SK-N-SH (cell line): ENCODE measurements at regions not wholly inside any gene's neighbourhood (a gene's known extent, or its start where the extent isn't known, plus 50 kb on each side); places are given as distances from the start of the nearest gene placed in this dataset.

Source experiments
- CTCF ChIA-PET: fragments of 300-600, 350-600 bp; formaldehyde crosslinking; extraction: SDS; loops from one replicate; lab custom pipeline; 2021; lab: Yijun Ruan, JAX
- POLR2A ChIA-PET: fragments of 350-600 bp; sonication (Branson Sonifier 250); formaldehyde crosslinking; extraction: SDS; loops from one replicate; lab custom pipeline; 2020; ENCODE audit warnings: antibody characterized with exemption, inconsistent platforms; lab: Yijun Ruan, JAX
- DNase-seq: peaks from one replicate; pipeline ENCODE4 v3.0.0; 2012
- H2AFZ ChIP-seq: fragments of 200-600 bp; sonication (generic); 2 replicates; pipeline ENCODE4 v1.8.1; 2016; ENCODE audit warnings: antibody characterized with exemption, mild to moderate bottlenecking, low read depth
- H3F3A ChIP-seq: fragments of 200-600 bp; sonication (generic); replicated peaks from 2 replicates; pipeline ENCODE3; 2016; ENCODE audit warnings: antibody characterized with exemption, mild to moderate bottlenecking; ENCODE audit not compliant: insufficient read depth
- H3K27ac ChIP-seq, 2 experiments: fragments of 200-500 bp in 1 of 2; fragments of 200-600 bp in 1 of 2; sonication (Bioruptor generic) in 1 of 2; sonication (generic), shearing (Covaris generic) in 1 of 2; 2 replicates each; pipeline versions ENCODE4 v1.5.1 to v1.6.1; 2014 to 2016; ENCODE audit warnings: low read depth in 2 of 2, inconsistent platforms in 1 of 2, low read length in 1 of 2, mild to moderate bottlenecking in 1 of 2, mixed read lengths in 1 of 2
- H3K27me3 ChIP-seq: fragments of 200-600 bp; sonication (generic), shearing (Covaris generic); 2 replicates; pipeline ENCODE4 v1.6.1; 2016; ENCODE audit warnings: mixed run types; ENCODE audit not compliant: insufficient read depth
- H3K36me3 ChIP-seq, 2 experiments: fragments of 200-500 bp in 1 of 2; fragments of 200-600 bp in 1 of 2; sonication (Bioruptor generic) in 1 of 2; sonication (generic) in 1 of 2; replicated peaks in 1 of 2; 2 replicates each; pipeline versions ENCODE3 to v1.5.1; 2014 to 2016; ENCODE audit warnings: low read length in 1 of 2, mild to moderate bottlenecking in 1 of 2; ENCODE audit not compliant: insufficient read depth in 2 of 2, control insufficient read depth in 1 of 2
- H3K4me1 ChIP-seq, 2 experiments: fragments of 200-500 bp in 1 of 2; fragments of 200-600 bp in 1 of 2; sonication (Bioruptor generic) in 1 of 2; sonication (generic), shearing (Covaris generic) in 1 of 2; 2 replicates each; pipeline versions ENCODE4 v1.5.1 to v1.6.1; 2014 to 2016; ENCODE audit warnings: low read depth in 1 of 2, low read length in 1 of 2, mixed run types in 1 of 2; ENCODE audit not compliant: insufficient read depth in 2 of 2, control insufficient read depth in 1 of 2
- H3K4me2 ChIP-seq: fragments of 200-600 bp; sonication (generic), shearing (Covaris generic); 2 replicates; pipeline ENCODE4 v1.6.1; 2017; ENCODE audit warnings: mixed run types
- H3K4me3 ChIP-seq, 2 experiments: fragments of 200-500 bp in 1 of 2; fragments of 200-600 bp in 1 of 2; sonication (Bioruptor generic) in 1 of 2; sonication (generic), shearing (Covaris generic) in 1 of 2; 2 replicates each; pipeline versions ENCODE4 v1.5.1 to v1.8.1; 2014 to 2016; ENCODE audit warnings: low read depth in 2 of 2, inconsistent platforms in 1 of 2, low read length in 1 of 2, mild to moderate bottlenecking in 1 of 2, mixed read lengths in 1 of 2, moderate library complexity in 1 of 2
- H3K79me2 ChIP-seq: fragments of 200-600 bp; sonication (generic); 2 replicates; pipeline ENCODE4 v1.8.1; 2017; ENCODE audit warnings: mild to moderate bottlenecking; ENCODE audit not compliant: insufficient read depth
- H3K9ac ChIP-seq: fragments of 200-600 bp; sonication (generic); 2 replicates; pipeline ENCODE4 v1.6.1; 2017; ENCODE audit warnings: mixed run types
- H3K9me2 ChIP-seq: fragments of 200-600 bp; sonication (generic); 2 replicates; pipeline ENCODE4 v1.6.1; 2017; ENCODE audit warnings: mixed run types
- H3K9me3 ChIP-seq: fragments of 200-600 bp; sonication (generic); 2 replicates; pipeline ENCODE4 v1.6.1; 2017; ENCODE audit warnings: mixed run types, mild to moderate bottlenecking, moderate library complexity
- H4K20me1 ChIP-seq: fragments of 200-600 bp; sonication (generic); 2 replicates; pipeline ENCODE4 v1.6.1; 2017; ENCODE audit warnings: mild to moderate bottlenecking, mixed run types; ENCODE audit not compliant: insufficient read depth
- CHD2 ChIP-seq: fragments of 150-350 bp; IDR thresholded peaks from 2 replicates; pipeline ENCODE4 v1.6.1; 2018; ENCODE audit warnings: low read length; ENCODE audit not compliant: partially characterized antibody
- ELF1 ChIP-seq: IDR thresholded peaks from 2 replicates; pipeline ENCODE4 v1.4.0; 2012
- FOXM1 ChIP-seq: IDR thresholded peaks from 2 replicates; pipeline ENCODE4 v1.4.0; 2012; ENCODE audit warnings: low read depth, mild to moderate bottlenecking
- GABPA ChIP-seq: IDR thresholded peaks from 2 replicates; pipeline ENCODE4 v1.4.0; 2012; ENCODE audit warnings: low read depth, mild to moderate bottlenecking
- GATA2 ChIP-seq: sonication (generic); formaldehyde crosslinking; IDR thresholded peaks from 2 replicates; pipeline ENCODE4 v1.5.0; 2020; ENCODE audit warnings: mild to moderate bottlenecking, missing genetic modification reagents
- MEF2A ChIP-seq: IDR thresholded peaks from 2 replicates; pipeline ENCODE4 v1.4.0; 2012; ENCODE audit warnings: low read depth, borderline replicate concordance
- MXI1 ChIP-seq: IDR thresholded peaks from 2 replicates; pipeline ENCODE4 v1.6.1; 2012; ENCODE audit warnings: mild to moderate bottlenecking, low read depth, low read length, improper control_type of control experiment
- NFIC ChIP-seq: IDR thresholded peaks from 2 replicates; pipeline ENCODE4 v1.4.0; 2012; ENCODE audit warnings: borderline replicate concordance
- PBX3 ChIP-seq: IDR thresholded peaks from 2 replicates; pipeline ENCODE4; 2012
- POLR2AphosphoS5 ChIP-seq: IDR thresholded peaks from 2 replicates; pipeline ENCODE4 v1.6.1; 2012; ENCODE audit warnings: low read depth, low read length
- RCOR1 ChIP-seq: fragments of 150-350 bp; IDR thresholded peaks from 2 replicates; pipeline ENCODE4 v1.6.1; 2017; ENCODE audit warnings: antibody characterized with exemption, low read length
- RXRA ChIP-seq: IDR thresholded peaks from 2 replicates; pipeline ENCODE4 v1.4.0; 2012; ENCODE audit warnings: low read depth, mild to moderate bottlenecking, borderline replicate concordance
- SMC3 ChIP-seq: IDR thresholded peaks from 2 replicates; pipeline ENCODE4 v1.6.1; 2012; ENCODE audit warnings: low read depth, low read length, improper control_type of control experiment
- TAF1 ChIP-seq: IDR thresholded peaks from 2 replicates; pipeline ENCODE4 v1.6.1; 2012; ENCODE audit warnings: low read depth, mild to moderate bottlenecking, low read length, moderate library complexity, borderline replicate concordance
- TCF12 ChIP-seq: IDR thresholded peaks from 2 replicates; pipeline ENCODE4 v1.4.0; 2012
- YY1 ChIP-seq: IDR thresholded peaks from 2 replicates; pipeline ENCODE4 v1.4.0; 2012; ENCODE audit warnings: low read depth, mild to moderate bottlenecking
- ZBTB33 ChIP-seq: IDR thresholded peaks from 2 replicates; pipeline ENCODE4 v1.4.0; 2012; ENCODE audit warnings: low read depth, borderline replicate concordance
- WGBS: methylation state at CpG from one replicate; pipeline ENCODE4 v1.1.6; 2017; ENCODE audit warnings: low lambda C conversion rate; 5-methylcytosine and 5-hydroxymethylcytosine counted together

- Histone ChIP-seq H3K9me3 (no peaks in the 10 kb centered on the region), H3K4me2 (no peak overlapping the region), H3K27me3 (no peaks in the 10 kb centered on the region), H2AFZ (no peak overlapping the region), H4K20me1 (no peaks in the 10 kb centered on the region), H3K9ac (no peak overlapping the region)
- TF ChIP-seq CHD2 (no peak), POLR2AphosphoS5 (no peak), ZBTB33 (no peak), GABPA (no peak)
- TF ChIP-seq, all 33 proteins: peak for 0
- WGBS, result 93% methylated on average over 1 of the region's 1 CpG
- CTCF ChIA-PET, result interaction anchor here (1.5 kb wide), 1 partner anchor 11 kb away, joined by 3 read pairs; no protein-coding TSS in a partner anchor
- POLR2A ChIA-PET, result no interaction called here
- no peak for DNase-seq
- Histone ChIP-seq H3F3A (no peaks in the 10 kb centered on the region), H3K9me2 (no peaks in the 10 kb centered on the region), H3K4me1 (no peaks in the 10 kb centered on the region), H3K27ac (no peak overlapping the region), H3K4me3 (no peak overlapping the region), H3K36me3 (no peaks in the 10 kb centered on the region), H3K79me2 (no peaks in the 10 kb centered on the region)
Observed at GRCh38 chr12:105980085-105980484, 158.7 kb downstream of the NUAK1 start.

GRCh38 chr12:105980533-105980932, 158.2 kb downstream of the NUAK1 start:
- no peaks in the 10 kb centered on the region for H3K9me2 ChIP-seq
- no peaks in the 10 kb centered on the region for H3K79me2 ChIP-seq
- no peak overlapping the region for H3K4me2 ChIP-seq
- no peaks in the 10 kb centered on the region for H3F3A ChIP-seq
- no peak overlapping the region for H3K27ac ChIP-seq
- H3K9ac ChIP-seq, result no peak overlapping the region
- WGBS, result 87% methylated on average over 3 of the region's 5 CpGs
- CTCF ChIA-PET, result interaction anchor here (1.5 kb wide), 1 partner anchor 11 kb away, joined by 3 read pairs; no protein-coding TSS in a partner anchor
- no peaks in the 10 kb centered on the region for H3K36me3 ChIP-seq
- POLR2A ChIA-PET, result no interaction called here
- no peak overlapping the region for H3K4me3 ChIP-seq
- H4K20me1 ChIP-seq, result no peaks in the 10 kb centered on the region
- H3K27me3 ChIP-seq, result no peaks in the 10 kb centered on the region
- H3K9me3 ChIP-seq, result no peaks in the 10 kb centered on the region
- H3K4me1 ChIP-seq, result no peaks in the 10 kb centered on the region
- H2AFZ ChIP-seq, result no peak overlapping the region
- no peak for TF ChIP-seq ELF1
- TF ChIP-seq CHD2, result no peak
- no peak for TF ChIP-seq GATA2
- TF ChIP-seq FOXM1, result no peak
- TF ChIP-seq TAF1, result no peak
- TF ChIP-seq PBX3, result no peak
- no peak for TF ChIP-seq RCOR1
- TF ChIP-seq MEF2A, result no peak
- TF ChIP-seq ZBTB33, result no peak
- no peak for TF ChIP-seq YY1
- no peak for TF ChIP-seq RXRA
- no peak for TF ChIP-seq NFIC
- no peak for TF ChIP-seq SMC3
- TF ChIP-seq TCF12, result no peak
- TF ChIP-seq MXI1, result no peak
- DNase-seq, result no peak
